Stimulated activated naive CD8-positive, alpha-beta T cell treated with anti-CD3 and anti-CD28 coated beads, Interleukin-15, Interleukin-2, amounts not matched to agents 100 ng/mL and 50 ng/mL, for 24 hours (primary cell): ENCODE measurements at regions not wholly inside any gene's neighbourhood (a gene's known extent, or its start where the extent isn't known, plus 50 kb on each side); places are given as distances from the start of the nearest gene placed in this dataset.

Source experiments
- H3K27ac Mint-ChIP-seq: one replicate; pipeline ENCODE4 v1.8.0; 2021; ENCODE audit warnings: mild to moderate bottlenecking, mixed read lengths
- H3K27me3 Mint-ChIP-seq: one replicate; pipeline ENCODE4 v1.8.0; 2021; ENCODE audit warnings: mixed read lengths
- H3K36me3 Mint-ChIP-seq: one replicate; pipeline ENCODE4 v1.8.0; 2021; ENCODE audit warnings: low read depth, mixed read lengths
- H3K4me1 Mint-ChIP-seq: one replicate; pipeline ENCODE4 v1.8.0; 2021; ENCODE audit warnings: low read depth, mixed read lengths
- H3K4me3 Mint-ChIP-seq: one replicate; pipeline ENCODE4 v1.8.0; 2021; ENCODE audit warnings: mild to moderate bottlenecking, mixed read lengths
- H3K9me3 Mint-ChIP-seq: one replicate; pipeline ENCODE4 v1.8.0; 2021; ENCODE audit warnings: mixed read lengths

DNA sequence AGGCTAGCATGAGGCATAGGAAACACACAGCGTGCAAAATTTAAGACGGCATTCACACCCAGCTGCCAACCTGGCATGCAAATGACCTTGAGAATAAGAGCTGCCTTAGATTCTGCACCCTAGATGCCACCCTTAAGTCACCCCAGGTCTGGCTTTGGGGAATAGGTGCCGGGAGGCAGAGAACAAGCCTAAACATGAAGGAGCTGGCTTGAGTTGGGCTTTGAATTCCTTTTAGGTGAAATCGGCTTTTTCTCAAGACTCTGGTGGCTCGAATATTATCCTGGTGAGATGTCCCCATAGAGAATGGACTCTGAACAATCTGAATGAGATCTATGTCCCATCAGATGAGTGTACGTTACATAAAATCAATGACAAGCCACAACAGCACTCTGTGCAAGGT is 1090.5 kb downstream of the VRK1 start:
- Mint-ChIP-seq H3K27me3 (no peaks in the 10 kb centered on the region), H3K9me3 (peaks cover 7% of the 10 kb centered on the region)

DNA sequence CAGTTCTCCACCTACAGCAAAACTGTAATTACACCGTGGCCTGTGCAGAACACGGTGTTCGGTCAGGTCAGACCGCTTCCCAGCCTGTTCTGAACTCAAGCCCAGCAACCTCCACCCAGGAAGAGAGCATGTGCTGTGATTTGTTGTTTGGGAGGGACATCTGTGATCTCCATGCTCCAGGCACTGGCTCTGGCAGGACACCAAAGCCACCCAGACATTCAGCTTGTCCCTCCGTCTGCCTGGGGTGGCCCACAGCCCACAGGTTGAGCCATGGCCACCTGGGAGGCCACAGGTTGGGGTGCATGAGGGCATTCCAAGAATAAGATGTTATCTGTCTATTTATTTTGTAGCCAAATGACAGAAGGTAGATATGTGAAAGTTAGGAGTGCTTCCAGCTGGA is 1091.1 kb downstream of the VRK1 start:
- Mint-ChIP-seq H3K27ac (no peak overlapping the region), H3K4me1 (no peaks in the 10 kb centered on the region), H3K36me3 (no peaks in the 10 kb centered on the region), H3K4me3 (no peak overlapping the region), H3K9me3 (peaks cover 7% of the 10 kb centered on the region), H3K27me3 (no peaks in the 10 kb centered on the region)

More for the DNA sequence above, 1090.5 kb downstream of the VRK1 start:
- Mint-ChIP-seq H3K36me3 (no peaks in the 10 kb centered on the region), H3K4me1 (no peaks in the 10 kb centered on the region), H3K4me3 (no peak overlapping the region), H3K27ac (no peak overlapping the region)

DNA sequence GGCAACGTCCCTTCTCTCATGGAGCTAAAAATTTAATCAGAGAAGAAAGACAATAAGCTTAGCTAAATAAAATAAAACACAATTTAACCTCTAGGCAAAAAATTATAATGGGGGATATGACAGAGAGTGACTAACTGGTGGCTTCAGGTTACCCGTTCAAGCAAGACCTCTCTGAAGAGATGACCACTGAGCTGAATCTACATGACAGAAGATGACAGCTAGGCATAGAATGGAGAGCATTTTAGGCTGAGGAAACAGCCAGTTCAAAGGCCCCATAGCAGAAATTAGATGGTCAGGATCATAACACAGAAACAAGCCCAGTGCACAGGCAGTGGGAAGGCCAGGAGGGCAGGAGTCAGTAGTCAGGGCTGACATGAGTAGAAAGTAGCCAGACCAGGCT is 1094.3 kb downstream of the VRK1 start:
- H3K27me3 Mint-ChIP-seq = no peaks in the 10 kb centered on the region
- H3K9me3 Mint-ChIP-seq = peaks cover 7% of the 10 kb centered on the region
- no peaks in the 10 kb centered on the region for H3K4me1 Mint-ChIP-seq
- no peaks in the 10 kb centered on the region for H3K36me3 Mint-ChIP-seq
- no peak overlapping the region for H3K27ac Mint-ChIP-seq
- no peak overlapping the region for H3K4me3 Mint-ChIP-seq

DNA sequence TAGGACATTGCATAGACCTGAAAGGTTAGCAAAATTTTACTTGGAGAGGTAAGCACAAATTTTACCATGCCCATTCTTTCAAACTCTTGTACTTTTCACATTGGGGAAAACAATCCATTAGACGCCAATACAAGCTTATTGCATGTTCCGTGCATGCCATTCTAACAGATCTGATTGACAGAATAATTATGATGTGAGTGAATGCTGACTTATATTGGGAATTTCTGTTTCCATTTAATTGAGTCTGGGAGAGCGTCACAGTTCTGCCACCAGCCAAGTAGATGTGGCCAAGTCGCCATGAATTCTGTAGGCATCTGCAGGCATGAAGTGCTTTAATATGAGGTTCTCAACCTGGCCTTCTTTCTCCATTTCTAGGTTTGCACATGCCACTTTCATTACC is 1097.4 kb downstream of the VRK1 start:
- Mint-ChIP-seq H3K27ac (no peak overlapping the region), H3K4me3 (no peak overlapping the region), H3K27me3 (no peaks in the 10 kb centered on the region), H3K36me3 (no peaks in the 10 kb centered on the region), H3K9me3 (no peaks in the 10 kb centered on the region), H3K4me1 (no peaks in the 10 kb centered on the region)

DNA sequence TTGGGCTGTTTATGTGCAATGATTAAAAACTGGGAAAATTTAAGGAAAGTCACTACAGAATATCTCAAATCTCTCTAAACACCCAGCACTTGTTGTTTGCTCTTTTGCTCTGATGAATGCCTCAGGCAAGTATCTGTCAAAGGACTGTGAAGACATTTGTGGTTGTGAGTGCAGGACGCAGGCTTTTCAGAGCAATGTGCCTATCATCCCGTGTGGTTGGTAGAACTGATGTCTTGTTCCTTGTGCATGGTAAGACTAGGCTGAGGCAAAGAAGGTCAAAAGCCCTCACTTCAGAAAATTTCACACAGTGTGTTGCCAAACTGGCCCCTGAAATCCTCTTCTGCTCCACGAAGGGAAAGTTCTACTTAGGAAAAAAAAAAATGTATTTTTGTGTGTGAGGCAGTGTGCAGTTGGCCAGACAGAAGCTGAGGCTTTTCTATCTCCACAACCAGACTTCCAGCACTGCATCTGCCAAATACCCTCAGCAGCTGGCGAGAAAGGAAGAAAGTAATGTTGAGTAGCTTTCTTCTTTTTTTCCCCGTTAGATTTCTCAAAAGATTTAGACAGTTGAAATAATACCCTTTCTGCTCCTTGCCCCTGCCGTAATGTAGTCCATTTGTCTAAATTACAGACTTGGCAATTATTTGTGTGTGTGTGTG is 1103.1 kb downstream of the VRK1 start:
- Mint-ChIP-seq H3K27me3 (no peaks in the 10 kb centered on the region), H3K9me3 (no peaks in the 10 kb centered on the region), H3K27ac (no peak overlapping the region), H3K36me3 (no peaks in the 10 kb centered on the region), H3K4me3 (no peak overlapping the region), H3K4me1 (no peaks in the 10 kb centered on the region)

DNA sequence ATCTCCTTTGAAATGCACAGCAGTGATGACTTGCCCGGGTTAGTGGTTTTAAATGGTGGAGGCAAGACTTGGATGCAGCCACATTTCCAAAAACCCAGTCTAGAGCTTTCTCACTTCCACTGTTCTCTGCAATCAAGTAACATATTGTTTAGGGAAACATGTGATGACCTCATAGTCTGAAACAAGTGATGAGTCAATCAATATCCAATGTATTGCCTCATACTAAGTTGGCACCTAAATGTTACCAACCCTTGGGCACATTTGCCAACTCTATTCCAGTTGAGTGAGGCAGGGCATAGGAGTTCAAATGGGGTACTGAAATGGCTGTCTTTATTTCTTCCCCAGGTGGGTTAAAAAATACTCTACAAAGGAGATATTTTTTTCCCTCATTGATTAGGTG is 1105.4 kb downstream of the VRK1 start:
- Mint-ChIP-seq H3K9me3 (no peaks in the 10 kb centered on the region), H3K36me3 (no peaks in the 10 kb centered on the region), H3K4me3 (no peak overlapping the region), H3K4me1 (no peaks in the 10 kb centered on the region), H3K27me3 (no peaks in the 10 kb centered on the region), H3K27ac (no peak overlapping the region)

DNA sequence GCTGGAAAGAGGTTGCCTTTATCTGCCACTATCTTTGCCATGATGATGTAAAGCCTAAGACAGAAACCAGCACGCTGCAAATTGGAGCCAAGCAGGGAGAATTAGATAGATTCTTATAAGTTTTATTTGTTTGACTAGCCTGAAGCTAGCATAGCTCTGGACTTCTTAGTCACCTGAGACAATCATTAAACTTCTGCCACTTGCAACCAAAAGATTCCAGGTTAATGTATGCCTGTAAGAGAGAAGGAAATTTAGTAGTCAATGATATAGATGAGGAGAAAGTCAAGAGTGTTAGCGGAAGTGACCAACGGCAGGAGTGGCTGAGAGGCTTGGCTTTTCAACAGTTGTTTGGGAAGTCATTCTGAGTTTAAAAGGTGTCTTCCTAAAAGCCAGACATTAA is 1106.6 kb downstream of the VRK1 start:
- Mint-ChIP-seq H3K4me1 (no peaks in the 10 kb centered on the region), H3K27me3 (no peaks in the 10 kb centered on the region), H3K27ac (no peak overlapping the region), H3K9me3 (peaks cover 6% of the 10 kb centered on the region), H3K36me3 (peaks cover 4% of the 10 kb centered on the region), H3K4me3 (no peak overlapping the region)

DNA sequence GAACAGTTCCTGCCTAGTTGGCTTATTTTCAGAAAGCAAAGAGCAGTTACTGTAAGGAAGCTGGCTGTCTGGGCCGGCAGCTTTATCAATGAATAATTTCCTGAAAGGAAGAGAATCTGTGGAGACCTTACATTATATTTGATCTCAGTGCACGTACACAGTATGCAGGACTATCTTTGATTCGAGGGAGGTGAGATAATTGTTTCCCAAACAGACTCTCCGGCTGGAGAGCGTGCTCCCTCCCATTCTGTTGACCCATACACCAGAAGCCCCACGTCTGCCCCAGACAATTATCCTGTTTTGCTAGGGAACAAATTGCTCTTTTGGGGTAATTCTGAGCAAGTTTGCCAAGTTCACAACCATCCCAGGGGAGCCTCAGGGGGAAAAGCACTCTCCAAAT is 1115.0 kb downstream of the VRK1 start:
- Mint-ChIP-seq H3K4me3 (no peak overlapping the region), H3K27me3 (no peaks in the 10 kb centered on the region), H3K36me3 (peaks cover 4% of the 10 kb centered on the region), H3K9me3 (peaks cover 13% of the 10 kb centered on the region), H3K4me1 (peaks cover 12% of the 10 kb centered on the region), H3K27ac (no peak overlapping the region)

DNA sequence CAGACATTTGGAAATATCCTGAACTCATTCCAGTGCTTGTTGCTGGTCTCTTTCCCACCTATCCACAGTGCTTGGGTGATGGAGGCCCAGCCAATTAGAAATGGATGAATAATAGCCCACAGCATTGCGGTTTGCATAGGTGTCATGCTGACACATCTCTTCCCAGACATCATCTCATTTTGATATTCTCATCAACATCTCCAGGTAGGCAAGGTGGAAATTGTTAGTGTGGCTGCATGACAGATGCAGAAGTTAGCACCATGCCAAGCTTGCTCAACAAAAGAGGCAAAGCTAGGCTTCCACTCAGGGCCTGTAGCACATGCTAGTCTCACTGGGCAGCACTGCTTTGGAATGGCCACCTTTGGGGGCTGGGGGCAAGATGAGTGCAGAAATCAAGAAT is 1118.9 kb downstream of the VRK1 start:
- Mint-ChIP-seq H3K36me3 (no peaks in the 10 kb centered on the region), H3K4me1 (peaks cover 19% of the 10 kb centered on the region), H3K4me3 (no peak overlapping the region), H3K27me3 (no peaks in the 10 kb centered on the region), H3K27ac (peak overlapping the region; percentile 34), H3K9me3 (no peaks in the 10 kb centered on the region)

DNA sequence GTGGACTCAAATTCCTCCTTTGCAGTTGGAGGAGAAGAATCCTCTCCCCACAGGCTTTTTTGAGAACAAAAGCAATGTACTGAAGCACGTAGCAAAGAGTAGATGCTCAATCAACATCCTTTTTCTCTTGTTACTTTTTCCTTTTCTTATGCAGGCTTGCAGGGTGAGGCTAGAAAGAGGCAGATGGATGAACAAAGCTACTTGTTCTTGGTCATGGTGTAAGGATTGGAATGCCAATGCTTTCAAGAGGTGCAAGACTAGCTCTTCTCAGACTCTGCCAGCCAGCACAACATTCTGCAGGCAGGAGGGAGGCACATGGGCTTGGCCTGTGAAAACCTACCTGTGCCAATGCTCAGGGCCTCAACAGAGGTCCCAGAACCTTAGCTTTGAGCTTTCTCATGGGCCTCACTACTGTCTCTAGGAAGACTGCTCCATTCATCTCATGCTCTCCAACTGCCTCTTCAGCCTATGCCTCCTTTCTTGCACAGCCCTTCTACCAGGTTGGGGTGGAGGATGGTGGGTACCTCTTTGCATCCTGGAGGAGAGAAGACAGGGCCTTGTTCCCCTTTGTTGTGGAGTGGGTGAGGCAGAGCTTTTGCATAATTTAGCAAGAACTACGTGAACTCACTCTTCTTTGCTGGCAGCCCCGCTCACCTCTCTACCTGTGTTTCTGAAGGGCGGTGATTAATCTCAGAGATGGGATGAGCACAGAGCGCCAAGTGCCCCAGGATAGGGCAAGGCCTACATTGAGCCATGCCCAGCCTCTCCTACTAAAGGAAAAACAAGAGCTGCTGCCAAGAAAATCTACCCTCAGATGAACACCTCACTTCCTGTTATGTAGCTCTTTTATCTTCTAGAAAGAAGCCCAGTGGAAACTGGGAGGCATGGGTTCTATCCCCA is 1119.7 kb downstream of the VRK1 start:
- Mint-ChIP-seq H3K4me1 (peaks cover 19% of the 10 kb centered on the region), H3K9me3 (no peaks in the 10 kb centered on the region), H3K4me3 (no peak overlapping the region), H3K27ac (no peak overlapping the region), H3K27me3 (no peaks in the 10 kb centered on the region), H3K36me3 (no peaks in the 10 kb centered on the region)

DNA sequence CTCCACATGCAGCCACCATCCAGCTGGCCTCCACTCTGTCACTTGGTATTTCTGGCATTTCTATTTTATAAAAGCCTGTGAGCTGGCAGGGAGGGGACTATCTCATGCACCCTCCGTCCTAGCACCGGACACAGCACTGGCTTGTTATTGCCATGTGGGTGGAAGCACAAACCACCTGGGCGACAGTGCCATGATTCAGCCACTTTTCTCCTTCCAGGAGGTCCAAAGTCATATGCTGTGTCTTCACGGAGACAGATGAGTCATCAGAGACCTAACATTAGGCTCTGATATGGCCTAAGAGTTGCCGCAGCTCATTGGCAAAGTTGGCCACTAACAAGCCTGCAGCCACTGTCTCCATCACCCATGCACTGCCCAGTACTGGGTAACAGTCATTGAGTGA is 1123.0 kb downstream of the VRK1 start:
- peaks cover 19% of the 10 kb centered on the region for H3K4me1 Mint-ChIP-seq
- H3K27ac Mint-ChIP-seq = no peak overlapping the region
- H3K36me3 Mint-ChIP-seq = no peaks in the 10 kb centered on the region
- H3K9me3 Mint-ChIP-seq = no peaks in the 10 kb centered on the region
- H3K27me3 Mint-ChIP-seq = no peaks in the 10 kb centered on the region
- H3K4me3 Mint-ChIP-seq = no peak overlapping the region

DNA sequence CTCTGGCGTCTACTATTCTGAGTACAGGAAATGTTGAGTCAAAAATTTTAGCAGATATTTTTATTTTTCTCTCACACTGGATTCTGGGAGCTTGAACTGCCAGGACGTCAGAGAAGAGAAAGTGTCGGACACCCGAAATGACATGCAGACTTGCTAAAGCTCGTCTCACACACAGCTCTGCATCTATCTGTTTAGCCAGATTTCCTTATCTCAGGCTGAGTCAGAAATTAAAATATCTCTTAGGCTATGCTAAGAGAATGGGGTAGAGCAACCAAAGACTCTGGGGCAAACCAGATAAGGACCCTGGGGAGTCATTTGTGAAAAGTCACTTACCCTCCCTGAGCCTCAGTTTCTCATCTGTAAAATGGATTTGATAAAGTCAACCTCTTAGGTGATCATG is 1124.1 kb downstream of the VRK1 start:
- peaks cover 16% of the 10 kb centered on the region for H3K4me1 Mint-ChIP-seq
- H3K9me3 Mint-ChIP-seq = no peaks in the 10 kb centered on the region
- no peaks in the 10 kb centered on the region for H3K27me3 Mint-ChIP-seq
- H3K27ac Mint-ChIP-seq = no peak overlapping the region
- H3K4me3 Mint-ChIP-seq = no peak overlapping the region
- no peaks in the 10 kb centered on the region for H3K36me3 Mint-ChIP-seq

DNA sequence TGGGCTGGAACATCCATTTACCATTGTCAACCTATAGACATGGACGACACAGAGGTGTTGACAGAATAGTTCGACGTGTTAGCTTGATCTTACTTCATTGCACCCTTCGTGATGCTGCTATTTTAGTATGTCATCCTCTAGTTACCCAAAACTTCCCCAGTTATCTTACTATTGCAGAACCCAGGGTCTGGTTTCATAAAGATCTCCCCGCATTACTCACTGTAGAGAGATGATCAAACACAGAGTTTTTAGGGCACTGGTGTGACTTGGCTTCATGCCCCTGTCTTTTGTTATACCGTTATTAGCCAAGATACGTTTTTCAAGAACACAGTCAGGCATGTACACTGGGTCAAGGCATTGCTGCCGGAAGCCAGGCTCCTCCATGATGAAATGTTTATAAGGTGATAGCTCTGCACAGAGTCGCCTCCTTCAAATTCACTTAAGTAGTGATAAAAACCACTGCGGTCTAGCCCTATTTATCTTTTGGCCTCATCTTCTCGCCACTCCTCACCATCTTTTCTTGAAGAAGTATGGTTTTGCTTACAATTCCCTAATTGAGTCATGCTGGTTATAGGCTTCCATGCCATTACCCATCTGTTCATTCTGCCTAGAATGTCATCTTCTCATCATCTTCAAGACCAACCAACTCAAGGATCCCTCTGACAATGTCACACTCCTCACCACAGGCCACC is 1127.9 kb downstream of the VRK1 start:
- Mint-ChIP-seq H3K36me3 (no peaks in the 10 kb centered on the region), H3K27me3 (no peaks in the 10 kb centered on the region), H3K9me3 (no peaks in the 10 kb centered on the region), H3K4me1 (no peaks in the 10 kb centered on the region), H3K27ac (no peak overlapping the region), H3K4me3 (no peak overlapping the region)

DNA sequence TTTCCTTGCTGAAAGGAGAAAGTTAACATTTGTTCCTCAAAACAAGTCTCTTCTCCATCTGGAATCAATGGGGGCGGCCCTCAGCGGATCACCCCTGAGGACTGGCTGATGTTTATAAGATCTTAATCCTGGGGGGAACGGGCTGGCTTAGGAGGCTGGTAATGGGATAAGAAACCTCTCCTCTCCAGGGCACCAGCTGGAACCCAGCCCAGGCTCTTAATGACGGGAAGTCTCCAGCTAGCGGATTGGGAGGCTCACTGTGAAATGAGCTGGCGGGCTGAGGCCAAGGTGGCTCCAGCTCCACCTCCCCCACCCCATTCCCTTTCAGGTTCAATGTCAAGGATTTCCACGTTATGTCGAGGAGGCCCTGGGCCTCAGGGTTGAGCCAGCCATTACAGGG is 1133.0 kb downstream of the VRK1 start:
- Mint-ChIP-seq H3K9me3 (no peaks in the 10 kb centered on the region), H3K4me3 (no peak overlapping the region), H3K4me1 (peaks cover 7% of the 10 kb centered on the region), H3K27ac (no peak overlapping the region), H3K27me3 (no peaks in the 10 kb centered on the region), H3K36me3 (peaks cover 9% of the 10 kb centered on the region)

DNA sequence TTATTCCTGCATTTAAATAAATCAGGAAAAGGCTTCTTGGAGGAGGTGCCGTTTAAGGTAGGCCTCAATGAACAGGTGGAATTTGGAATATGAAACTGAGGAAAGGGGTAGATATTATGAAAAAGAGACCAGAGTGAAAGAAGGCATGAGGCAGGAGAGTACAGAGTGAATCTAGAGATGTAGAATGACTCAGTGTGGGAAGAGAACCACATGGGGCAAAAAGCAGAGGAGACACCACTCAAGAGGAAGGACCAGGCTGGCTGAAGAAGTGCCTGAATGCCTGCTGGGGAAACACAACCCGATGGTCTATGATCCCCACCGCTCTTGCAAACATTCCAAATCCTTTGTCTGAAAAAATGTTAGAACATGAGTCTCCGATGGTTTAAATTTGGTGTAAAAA is 1134.1 kb downstream of the VRK1 start:
- peaks cover 9% of the 10 kb centered on the region for H3K36me3 Mint-ChIP-seq
- no peaks in the 10 kb centered on the region for H3K27me3 Mint-ChIP-seq
- no peak overlapping the region for H3K4me3 Mint-ChIP-seq
- H3K27ac Mint-ChIP-seq = no peak overlapping the region
- H3K9me3 Mint-ChIP-seq = no peaks in the 10 kb centered on the region
- peaks cover 7% of the 10 kb centered on the region for H3K4me1 Mint-ChIP-seq
